ENCODE measurements at regions not wholly inside any gene's neighbourhood (a gene's known extent, or its start where the extent isn't known, plus 50 kb on each side); places are given as distances from the start of the nearest gene placed in this dataset.
"Not testable (repeated sequence)": the region's sequence is repeated elsewhere in the genome, so short reads cannot be mapped to it uniquely, and the experiment has no call there.

- H4K20me1 ChIP-seq (ENCODE audit: control insufficient read depth, insufficient read depth, low read length, poor library complexity, severe bottlenecking); H3K4me2 ChIP-seq (replicated peaks; ENCODE audit: low read depth, low read length, poor library complexity, severe bottlenecking); H2AFZ ChIP-seq (ENCODE audit: insufficient read depth, low read depth, low read length, poor library complexity, severe bottlenecking); H3K27ac Mint-ChIP-seq; H3K9me3 ChIP-seq (ENCODE audit: control extremely low read depth in 1 of 3, control insufficient read depth in 2 of 3, insufficient read depth in 1 of 3, low read length in 2 of 3); H3K4me1 ChIP-seq (ENCODE audit: control insufficient read depth in 2 of 2, insufficient read depth in 2 of 2, low read length in 2 of 2); POLR2A ChIA-PET; CTCF ChIA-PET; ATAC-seq (ENCODE audit: low read depth); intact Hi-C loops (cut with micrococcal nuclease); H3K4me1 Mint-ChIP-seq; H3K9me3 Mint-ChIP-seq (ENCODE audit: insufficient read depth); H3K4me3 Mint-ChIP-seq; H3K27me3 Mint-ChIP-seq; H3K79me2 ChIP-seq (ENCODE audit: control insufficient read depth, insufficient read depth, low read length); H3K27ac ChIP-seq (ENCODE audit: low read length in 2 of 2); DNase-seq; H3K4me3 ChIP-seq (ENCODE audit: control extremely low read depth in 1 of 5, extremely low read depth in 1 of 5, insufficient read depth in 1 of 5, low read depth in 2 of 5, low read length in 4 of 5); H3K36me3 ChIP-seq (replicated peaks in 1 of 2; ENCODE audit: control extremely low read depth in 1 of 2, control insufficient read depth in 1 of 2, extremely low read depth in 1 of 2, insufficient read depth in 2 of 2, low read length in 1 of 2); H3K9ac ChIP-seq (ENCODE audit: low read length); H3K27me3 ChIP-seq (replicated peaks in 1 of 4; ENCODE audit: control extremely low read depth in 1 of 4, control insufficient read depth in 3 of 4, insufficient read depth in 4 of 4, low read length in 3 of 4): not testable (repeated sequence)
- 80% methylated on average over 7 of the region's 13 CpGs for WGBS (ENCODE audit: insufficient coverage)
Observed at GRCh38 chr5:106978582-106979165, 692.1 kb downstream of the EFNA5 start.

DNA sequence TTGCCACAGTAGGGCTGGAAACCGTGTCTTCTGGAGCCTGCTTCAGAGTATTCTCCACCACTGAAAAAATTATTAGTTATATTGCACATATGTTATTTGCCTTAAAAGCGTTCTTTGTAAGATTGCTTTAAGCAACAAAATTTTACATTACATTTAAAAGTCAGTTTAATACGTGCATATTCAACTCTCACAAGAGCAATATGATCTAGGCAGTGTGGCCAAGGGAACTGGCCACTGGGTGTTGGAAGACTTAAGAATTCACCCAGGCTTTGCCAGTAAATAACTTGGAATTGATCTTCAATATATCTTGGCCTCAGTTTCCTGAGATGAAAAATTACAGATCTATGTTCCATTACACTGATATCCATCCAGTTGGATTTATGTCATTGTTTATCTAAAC, 694.4 kb downstream of the EFNA5 start:
- H3K4me3 ChIP-seq (ENCODE audit: control extremely low read depth in 1 of 5, extremely low read depth in 1 of 5, insufficient read depth in 1 of 5, low read depth in 2 of 5, low read length in 4 of 5): no peak overlapping the region
- Mint-ChIP-seq H3K27ac (no peak overlapping the region), H3K27me3 (no peaks in the 10 kb centered on the region), H3K9me3 (ENCODE audit: insufficient read depth) (peaks cover 2% of the 10 kb centered on the region), H3K4me1 (no peaks in the 10 kb centered on the region), H3K4me3 (no peak overlapping the region)
- H3K9me3 ChIP-seq (ENCODE audit: control extremely low read depth in 1 of 3, control insufficient read depth in 2 of 3, insufficient read depth in 1 of 3, low read length in 2 of 3): no peaks in the 10 kb centered on the region
- no peak overlapping the region for H3K4me2 ChIP-seq (replicated peaks; ENCODE audit: low read depth, low read length, poor library complexity, severe bottlenecking)
- ATAC-seq (ENCODE audit: low read depth) (no peak), DNase-seq (no peak)
- intact Hi-C loops (cut with micrococcal nuclease): no loop called here
- H3K27me3 ChIP-seq (replicated peaks in 1 of 4; ENCODE audit: control extremely low read depth in 1 of 4, control insufficient read depth in 3 of 4, insufficient read depth in 4 of 4, low read length in 3 of 4): no peaks in the 10 kb centered on the region
- whole genome bisulfite sequencing (ENCODE audit: insufficient coverage): no CpG with 5 or more reads among the region's 3 CpGs
- no peak overlapping the region for H3K27ac ChIP-seq (ENCODE audit: low read length in 2 of 2)
- H3K9ac ChIP-seq (ENCODE audit: low read length): no peak overlapping the region
- H3K79me2 ChIP-seq (ENCODE audit: control insufficient read depth, insufficient read depth, low read length): no peaks in the 10 kb centered on the region
- H3K36me3 ChIP-seq (replicated peaks in 1 of 2; ENCODE audit: control extremely low read depth in 1 of 2, control insufficient read depth in 1 of 2, extremely low read depth in 1 of 2, insufficient read depth in 2 of 2, low read length in 1 of 2): no peaks in the 10 kb centered on the region
- H3K4me1 ChIP-seq (ENCODE audit: control insufficient read depth in 2 of 2, insufficient read depth in 2 of 2, low read length in 2 of 2): no peaks in the 10 kb centered on the region
- POLR2A ChIA-PET: no interaction called here
- CTCF ChIA-PET: no interaction called here
- TF ChIP-seq, protein P1, sequence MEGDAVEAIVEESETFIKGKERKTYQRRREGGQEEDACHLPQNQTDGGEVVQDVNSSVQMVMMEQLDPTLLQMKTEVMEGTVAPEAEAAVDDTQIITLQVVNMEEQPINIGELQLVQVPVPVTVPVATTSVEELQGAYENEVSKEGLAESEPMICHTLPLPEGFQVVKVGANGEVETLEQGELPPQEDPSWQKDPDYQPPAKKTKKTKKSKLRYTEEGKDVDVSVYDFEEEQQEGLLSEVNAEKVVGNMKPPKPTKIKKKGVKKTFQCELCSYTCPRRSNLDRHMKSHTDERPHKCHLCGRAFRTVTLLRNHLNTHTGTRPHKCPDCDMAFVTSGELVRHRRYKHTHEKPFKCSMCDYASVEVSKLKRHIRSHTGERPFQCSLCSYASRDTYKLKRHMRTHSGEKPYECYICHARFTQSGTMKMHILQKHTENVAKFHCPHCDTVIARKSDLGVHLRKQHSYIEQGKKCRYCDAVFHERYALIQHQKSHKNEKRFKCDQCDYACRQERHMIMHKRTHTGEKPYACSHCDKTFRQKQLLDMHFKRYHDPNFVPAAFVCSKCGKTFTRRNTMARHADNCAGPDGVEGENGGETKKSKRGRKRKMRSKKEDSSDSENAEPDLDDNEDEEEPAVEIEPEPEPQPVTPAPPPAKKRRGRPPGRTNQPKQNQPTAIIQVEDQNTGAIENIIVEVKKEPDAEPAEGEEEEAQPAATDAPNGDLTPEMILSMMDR (IDR thresholded peaks at IDR 0.05): no peak
- no peak for TF ChIP-seq EZH2 (IDR thresholded peaks at IDR 0.05; ENCODE audit: borderline replicate concordance, insufficient read depth, low read depth, low read length, poor library complexity, severe bottlenecking)
- H4K20me1 ChIP-seq (ENCODE audit: control insufficient read depth, insufficient read depth, low read length, poor library complexity, severe bottlenecking): no peaks in the 10 kb centered on the region
- H2AFZ ChIP-seq (ENCODE audit: insufficient read depth, low read depth, low read length, poor library complexity, severe bottlenecking): no peak overlapping the region
